GM12891 (cell line): ENCODE measurements at regions not wholly inside any gene's neighbourhood (a gene's known extent, or its start where the extent isn't known, plus 50 kb on each side); places are given as distances from the start of the nearest gene placed in this dataset.

ENCODE experiments used
- DNase-seq: peaks from one replicate; pipeline ENCODE4 v3.0.0; 2011; ENCODE audit warnings: low spot score; ENCODE audit not compliant: insufficient read length
- FAIRE-seq: peaks from 2 replicates; lab custom pipeline; 2011; peaks lifted over from hg19 to GRCh38; lab: Jason Lieb, UNC
- PAX5 ChIP-seq: IDR thresholded peaks from 2 replicates; pipeline ENCODE4 v1.6.1; 2011; ENCODE audit warnings: low read length, moderate library complexity, mild to moderate bottlenecking; ENCODE audit not compliant: insufficient read depth, severe bottlenecking
- POLR2A ChIP-seq: IDR thresholded peaks from 2 replicates; pipeline ENCODE4 v1.6.1; 2011; ENCODE audit warnings: low read depth, low read length, control low read depth
- POLR2AphosphoS5 ChIP-seq: IDR thresholded peaks from 2 replicates; pipeline ENCODE4 v1.6.1; 2011; ENCODE audit warnings: low read depth, low read length, control low read depth
- POU2F2 ChIP-seq: IDR thresholded peaks from 2 replicates; pipeline ENCODE4 v1.6.1; 2011; ENCODE audit warnings: low read depth, mild to moderate bottlenecking, control low read depth, low read length, moderate library complexity
- SPI1 ChIP-seq: IDR thresholded peaks from 2 replicates; pipeline ENCODE4 v1.6.1; 2011; ENCODE audit warnings: low read depth, low read length, control low read depth
- TAF1 ChIP-seq: IDR thresholded peaks from 2 replicates; pipeline ENCODE4 v1.6.1; 2011; ENCODE audit warnings: low read depth, low read length, control low read depth

GRCh38 chr4:166257891-166258290, 384.9 kb downstream of the TLL1 start:
- TF ChIP-seq TAF1 (no peak), POLR2AphosphoS5 (no peak), POLR2A (no peak), PAX5 (no peak), POU2F2 (no peak), SPI1 (no peak)
- no peak for FAIRE-seq
- DNase-seq, result no peak

- FAIRE-seq (no peak), DNase-seq (no peak)
- TF ChIP-seq POLR2A (no peak), PAX5 (no peak), POU2F2 (no peak), POLR2AphosphoS5 (no peak), TAF1 (no peak), SPI1 (no peak)
Observed at GRCh38 chr4:166259081-166259480, 386.0 kb downstream of the TLL1 start.

- FAIRE-seq, result no peak
- no peak for DNase-seq
- no peak for TF ChIP-seq SPI1
- TF ChIP-seq POLR2AphosphoS5, result no peak
- TF ChIP-seq POU2F2, result no peak
- no peak for TF ChIP-seq POLR2A
- no peak for TF ChIP-seq TAF1
- TF ChIP-seq PAX5, result no peak
Observed at GRCh38 chr4:166274136-166274761, 401.2 kb downstream of the TLL1 start.

GRCh38 chr4:166274775-166275174, 401.7 kb downstream of the TLL1 start:
- TF ChIP-seq PAX5, result no peak
- no peak for TF ChIP-seq POLR2A
- TF ChIP-seq POLR2AphosphoS5, result no peak
- no peak for TF ChIP-seq TAF1
- no peak for TF ChIP-seq SPI1
- TF ChIP-seq POU2F2, result no peak
- DNase-seq, result no peak
- no peak for FAIRE-seq

GRCh38 chr4:166277401-166277800, 404.4 kb downstream of the TLL1 start:
- FAIRE-seq, result no peak
- DNase-seq, result no peak
- TF ChIP-seq TAF1 (no peak), POLR2AphosphoS5 (no peak), SPI1 (no peak), POU2F2 (no peak), PAX5 (no peak), POLR2A (no peak)

GRCh38 chr4:166277853-166278252, 404.8 kb downstream of the TLL1 start:
- DNase-seq (no peak), FAIRE-seq (no peak)
- TF ChIP-seq POLR2A (no peak), PAX5 (no peak), POU2F2 (no peak), TAF1 (no peak), POLR2AphosphoS5 (no peak), SPI1 (no peak)

GRCh38 chr4:166279261-166279660, 406.2 kb downstream of the TLL1 start:
- DNase-seq (no peak), FAIRE-seq (no peak)
- TF ChIP-seq POLR2AphosphoS5, result no peak
- no peak for TF ChIP-seq PAX5
- no peak for TF ChIP-seq POU2F2
- no peak for TF ChIP-seq TAF1
- TF ChIP-seq SPI1, result no peak
- TF ChIP-seq POLR2A, result no peak

- no peak for DNase-seq
- FAIRE-seq, result no peak
- no peak for TF ChIP-seq PAX5
- TF ChIP-seq SPI1, result no peak
- no peak for TF ChIP-seq POLR2A
- no peak for TF ChIP-seq TAF1
- TF ChIP-seq POU2F2, result no peak
- TF ChIP-seq POLR2AphosphoS5, result no peak
Observed at GRCh38 chr4:166280642-166281041, 407.6 kb downstream of the TLL1 start.

- no peak for DNase-seq
- FAIRE-seq, result no peak
- no peak for TF ChIP-seq SPI1
- no peak for TF ChIP-seq POU2F2
- TF ChIP-seq POLR2AphosphoS5, result no peak
- TF ChIP-seq POLR2A, result no peak
- no peak for TF ChIP-seq TAF1
- no peak for TF ChIP-seq PAX5
Observed at GRCh38 chr4:166282081-166282770, 409.2 kb downstream of the TLL1 start.

GRCh38 chr4:166284221-166284620, 411.2 kb downstream of the TLL1 start:
- FAIRE-seq, result no peak

GRCh38 chr4:166290426-166290825, 417.4 kb downstream of the TLL1 start:
- no peak for FAIRE-seq
- DNase-seq, result no peak
- TF ChIP-seq TAF1 (no peak), POLR2AphosphoS5 (no peak), POLR2A (no peak), PAX5 (no peak), SPI1 (no peak), POU2F2 (no peak)

More at GRCh38 chr4:166284221-166284620, 411.2 kb downstream of the TLL1 start:
- TF ChIP-seq POLR2AphosphoS5, result no peak
- no peak for TF ChIP-seq SPI1
- TF ChIP-seq TAF1, result no peak
- TF ChIP-seq PAX5, result no peak
- no peak for TF ChIP-seq POLR2A
- no peak for TF ChIP-seq POU2F2
- DNase-seq, result no peak
